ENCODE measurements at regions not wholly inside any gene's neighbourhood (a gene's known extent, or its start where the extent isn't known, plus 50 kb on each side); places are given as distances from the start of the nearest gene placed in this dataset.

GRCh38 chr13:92952161-92952560 lies 274.4 kb upstream of the GPC6 start:
- H3K9me3 ChIP-seq: no peaks in the 10 kb centered on the region
- TF ChIP-seq CTCF (IDR thresholded peaks at IDR 0.05): no peak
- no peaks in the 10 kb centered on the region for H3K4me1 ChIP-seq
- H3K27me3 ChIP-seq: no peaks in the 10 kb centered on the region
- no peak overlapping the region for H3K27ac ChIP-seq
- no peak overlapping the region for H3K4me3 ChIP-seq
- intact Hi-C loops (cut with DNase I): no loop called here
- DNase-seq (ENCODE audit: low spot score in 2 of 2): no peak
- no peaks in the 10 kb centered on the region for H3K36me3 ChIP-seq

- H3K9me3 ChIP-seq: no peaks in the 10 kb centered on the region
- TF ChIP-seq CTCF (IDR thresholded peaks at IDR 0.05): no peak
- intact Hi-C loops (cut with DNase I): no loop called here
- H3K4me1 ChIP-seq: no peaks in the 10 kb centered on the region
- H3K36me3 ChIP-seq: no peaks in the 10 kb centered on the region
- no peak overlapping the region for H3K27ac ChIP-seq
- no peak for DNase-seq (ENCODE audit: low spot score in 2 of 2)
- H3K4me3 ChIP-seq: no peak overlapping the region
- H3K27me3 ChIP-seq: no peaks in the 10 kb centered on the region
Observed at GRCh38 chr13:92954746-92955145, 271.9 kb upstream of the GPC6 start.

- no peak overlapping the region for H3K4me3 ChIP-seq
- DNase-seq (ENCODE audit: low spot score in 2 of 2): no peak
- TF ChIP-seq CTCF (IDR thresholded peaks at IDR 0.05): no peak
- H3K27me3 ChIP-seq: no peaks in the 10 kb centered on the region
- no peaks in the 10 kb centered on the region for H3K9me3 ChIP-seq
- H3K4me1 ChIP-seq: no peaks in the 10 kb centered on the region
- no peaks in the 10 kb centered on the region for H3K36me3 ChIP-seq
- intact Hi-C loops (cut with DNase I): no loop called here
- H3K27ac ChIP-seq: no peak overlapping the region
Observed at GRCh38 chr13:92959790-92960189, 266.8 kb upstream of the GPC6 start.

GRCh38 chr13:92963029-92963428 lies 263.6 kb upstream of the GPC6 start:
- Histone ChIP-seq H3K9me3 (no peaks in the 10 kb centered on the region), H3K36me3 (no peaks in the 10 kb centered on the region), H3K27me3 (no peaks in the 10 kb centered on the region), H3K4me3 (no peak overlapping the region), H3K27ac (no peak overlapping the region), H3K4me1 (no peaks in the 10 kb centered on the region)
- no peak for DNase-seq (ENCODE audit: low spot score in 2 of 2)
- intact Hi-C loops (cut with DNase I): no loop called here
- no peak for TF ChIP-seq CTCF (IDR thresholded peaks at IDR 0.05)

GRCh38 chr13:92966341-92966740 lies 260.3 kb upstream of the GPC6 start:
- DNase-seq (ENCODE audit: low spot score in 2 of 2): no peak
- no peaks in the 10 kb centered on the region for H3K9me3 ChIP-seq
- H3K27ac ChIP-seq: no peak overlapping the region
- H3K4me1 ChIP-seq: no peaks in the 10 kb centered on the region
- no peak for TF ChIP-seq CTCF (IDR thresholded peaks at IDR 0.05)
- no peaks in the 10 kb centered on the region for H3K36me3 ChIP-seq
- intact Hi-C loops (cut with DNase I): no loop called here
- H3K27me3 ChIP-seq: no peaks in the 10 kb centered on the region
- no peak overlapping the region for H3K4me3 ChIP-seq

GRCh38 chr13:92966900-92967299 lies 259.7 kb upstream of the GPC6 start:
- intact Hi-C loops (cut with DNase I): no loop called here
- H3K36me3 ChIP-seq: no peaks in the 10 kb centered on the region

More at GRCh38 chr13:92966900-92967299, 259.7 kb upstream of the GPC6 start:
- no peak overlapping the region for H3K27ac ChIP-seq
- no peak for DNase-seq (ENCODE audit: low spot score in 2 of 2)
- H3K4me3 ChIP-seq: no peak overlapping the region
- no peaks in the 10 kb centered on the region for H3K27me3 ChIP-seq
- no peak for TF ChIP-seq CTCF (IDR thresholded peaks at IDR 0.05)
- no peaks in the 10 kb centered on the region for H3K9me3 ChIP-seq
- H3K4me1 ChIP-seq: no peaks in the 10 kb centered on the region

All from ascending aorta (tissue), 2 donors.